ENCODE measurements at regions not wholly inside any gene's neighbourhood (a gene's known extent, or its start where the extent isn't known, plus 50 kb on each side); places are given as distances from the start of the nearest gene placed in this dataset.

- ChIA-PET POLR2A (no interaction called here), CTCF (no interaction called here)
- H3K4me1 Mint-ChIP-seq: no peaks in the 10 kb centered on the region
- intact Hi-C loops (cut with micrococcal nuclease): no loop called here
- no peak overlapping the region for H3K27ac Mint-ChIP-seq
- ATAC-seq (ENCODE audit: low read depth): no peak
- peaks cover 22% of the 10 kb centered on the region for H3K9me3 Mint-ChIP-seq
- DNase-seq: no peak
- no peaks in the 10 kb centered on the region for H3K27me3 Mint-ChIP-seq
- no peak overlapping the region for H3K4me3 Mint-ChIP-seq
- no peak for TF ChIP-seq CTCF (IDR thresholded peaks at IDR 0.05)
- H3K36me3 Mint-ChIP-seq (ENCODE audit: low read depth): no peaks in the 10 kb centered on the region
Measured at GRCh38 chr2:2557475-2557874, 226.4 kb upstream of the MYT1L start.

DNA sequence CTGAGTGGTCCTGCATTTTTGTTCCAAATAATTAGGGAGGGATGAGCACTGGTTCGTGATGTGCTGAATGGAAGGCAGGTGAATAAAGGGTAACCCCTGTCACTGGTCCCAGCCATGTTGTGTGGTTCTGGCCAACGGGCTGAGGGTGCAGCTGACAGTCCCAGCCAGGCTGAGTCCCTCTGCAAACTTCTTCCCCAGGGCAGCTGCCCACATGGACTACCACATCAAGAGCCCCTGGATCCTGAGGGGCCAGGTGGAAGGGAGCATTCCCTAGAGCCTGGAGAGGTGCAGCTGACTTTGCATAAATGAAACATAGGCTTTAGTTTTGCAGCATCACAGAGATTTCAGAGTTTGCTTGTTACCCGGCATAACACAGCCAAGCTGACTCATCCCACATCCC is 219.8 kb upstream of the MYT1L start:
- Mint-ChIP-seq H3K4me3 (no peak overlapping the region), H3K9me3 (peaks cover 25% of the 10 kb centered on the region), H3K4me1 (no peaks in the 10 kb centered on the region), H3K27ac (no peak overlapping the region), H3K36me3 (ENCODE audit: low read depth) (no peaks in the 10 kb centered on the region), H3K27me3 (no peaks in the 10 kb centered on the region)
- CTCF ChIA-PET: no interaction called here
- no peak for TF ChIP-seq CTCF (IDR thresholded peaks at IDR 0.05)
- ATAC-seq (ENCODE audit: low read depth) (no peak), DNase-seq (no peak)
- intact Hi-C loops (cut with micrococcal nuclease): no loop called here
- POLR2A ChIA-PET: no interaction called here

DNA sequence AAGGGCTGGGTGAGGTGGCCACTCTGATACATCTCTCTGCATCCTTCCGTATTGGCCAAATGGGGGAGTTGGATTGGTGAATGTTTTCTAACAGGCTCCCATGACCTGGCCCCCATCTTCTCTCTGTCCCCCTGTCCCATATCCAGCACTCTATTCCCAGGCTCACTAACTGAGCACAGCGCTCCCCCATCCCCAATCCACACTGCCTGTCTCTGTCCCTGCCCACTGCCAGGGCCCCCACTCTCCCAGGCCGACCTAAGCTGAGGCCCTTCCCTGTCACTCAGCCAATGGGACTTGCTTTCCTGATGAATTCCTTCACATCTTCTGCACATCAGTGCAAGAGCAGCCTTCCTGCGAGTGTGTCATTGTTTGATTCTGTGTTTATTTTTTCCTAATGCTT is 216.8 kb upstream of the MYT1L start:
- intact Hi-C loops (cut with micrococcal nuclease): no loop called here
- DNase-seq (no peak), ATAC-seq (ENCODE audit: low read depth) (no peak)
- no peaks in the 10 kb centered on the region for H3K36me3 Mint-ChIP-seq (ENCODE audit: low read depth)
- no peak overlapping the region for H3K4me3 Mint-ChIP-seq
- no peaks in the 10 kb centered on the region for H3K27me3 Mint-ChIP-seq
- H3K27ac Mint-ChIP-seq: no peak overlapping the region
- H3K9me3 Mint-ChIP-seq: peaks cover 8% of the 10 kb centered on the region
- ChIA-PET CTCF (no interaction called here), POLR2A (no interaction called here)
- H3K4me1 Mint-ChIP-seq: no peaks in the 10 kb centered on the region
- no peak for TF ChIP-seq CTCF (IDR thresholded peaks at IDR 0.05)

GRCh38 chr2:2547451-2547850 is 216.4 kb upstream of the MYT1L start:
- ATAC-seq (ENCODE audit: low read depth) (no peak), DNase-seq (no peak)
- intact Hi-C loops (cut with micrococcal nuclease): no loop called here
- Mint-ChIP-seq H3K4me1 (no peaks in the 10 kb centered on the region), H3K36me3 (ENCODE audit: low read depth) (no peaks in the 10 kb centered on the region), H3K27me3 (no peaks in the 10 kb centered on the region), H3K4me3 (no peak overlapping the region), H3K27ac (no peak overlapping the region), H3K9me3 (peaks cover 6% of the 10 kb centered on the region)
- CTCF ChIA-PET: no interaction called here
- no peak for TF ChIP-seq CTCF (IDR thresholded peaks at IDR 0.05)
- POLR2A ChIA-PET: no interaction called here

- intact Hi-C loops (cut with micrococcal nuclease): no loop called here
- Mint-ChIP-seq H3K4me1 (no peaks in the 10 kb centered on the region), H3K27ac (no peak overlapping the region), H3K4me3 (no peak overlapping the region), H3K27me3 (no peaks in the 10 kb centered on the region), H3K36me3 (ENCODE audit: low read depth) (no peaks in the 10 kb centered on the region), H3K9me3 (no peaks in the 10 kb centered on the region)
- ChIA-PET CTCF (no interaction called here), POLR2A (no interaction called here)
- TF ChIP-seq CTCF (IDR thresholded peaks at IDR 0.05): no peak
- ATAC-seq (ENCODE audit: low read depth) (no peak), DNase-seq (no peak)
Measured at GRCh38 chr2:2546046-2546445, 215.0 kb upstream of the MYT1L start.
